Iris pigment epithelial cell (primary cell): ENCODE measurements at regions not wholly inside any gene's neighbourhood (a gene's known extent, or its start where the extent isn't known, plus 50 kb on each side); places are given as distances from the start of the nearest gene placed in this dataset.
"Not testable (repeated sequence)": the region's sequence is repeated elsewhere in the genome, so short reads cannot be mapped to it uniquely, and the experiment has no call there.

Experiments used
- DNase-seq: peaks from one replicate; pipeline ENCODE4 v3.0.0-alpha.2; 2011; ENCODE audit warnings: low read depth

DNA sequence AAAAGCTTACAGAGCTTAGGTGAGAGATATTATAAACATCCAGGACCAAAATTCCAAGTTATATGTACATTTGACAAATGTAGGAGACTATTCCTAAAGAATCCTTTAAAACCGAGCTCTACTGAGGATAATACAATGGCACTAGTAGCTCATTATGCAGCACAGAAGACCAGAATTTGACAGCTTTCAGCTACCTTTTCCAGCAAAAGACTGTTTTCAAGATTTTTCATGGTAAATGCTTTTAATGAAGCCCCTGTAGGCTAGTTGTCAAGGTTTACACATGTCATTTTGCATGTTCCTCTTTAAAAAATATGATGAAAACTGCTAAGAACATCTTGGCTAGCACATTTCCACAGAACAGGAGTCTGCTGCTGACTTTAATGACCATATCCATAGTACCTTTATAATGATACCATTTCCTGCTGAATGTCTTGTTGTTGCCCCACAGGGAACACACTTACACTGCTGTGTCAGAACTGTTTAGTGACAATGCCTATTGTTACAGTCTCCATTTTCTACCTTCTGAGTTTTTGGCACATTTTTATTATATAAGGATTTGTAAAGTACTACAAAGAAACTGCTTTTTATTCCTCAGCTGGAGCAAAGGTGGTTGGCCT, 1382.3 kb downstream of the RAPGEF2 start:
- DNase-seq, result no peak

DNA sequence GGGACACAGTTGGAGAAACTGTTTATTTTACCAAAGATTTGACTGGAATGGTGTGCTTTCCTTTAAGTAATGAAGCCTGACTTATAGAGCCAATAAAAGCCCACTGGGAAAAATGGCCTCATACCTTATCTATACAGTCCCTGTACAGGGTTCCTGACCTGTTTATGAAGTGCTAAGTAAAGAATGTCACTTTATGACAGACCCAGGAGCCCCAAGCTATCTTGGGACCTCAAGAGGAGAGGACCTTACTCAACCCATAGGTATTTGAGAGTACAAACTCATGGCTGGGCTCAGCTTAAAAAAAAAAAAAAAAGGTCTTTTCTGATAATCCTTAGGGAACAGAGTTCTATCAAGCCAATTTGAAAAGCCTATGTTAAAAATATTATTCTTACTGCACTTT, 1389.3 kb downstream of the RAPGEF2 start:
- no peak for DNase-seq

DNA sequence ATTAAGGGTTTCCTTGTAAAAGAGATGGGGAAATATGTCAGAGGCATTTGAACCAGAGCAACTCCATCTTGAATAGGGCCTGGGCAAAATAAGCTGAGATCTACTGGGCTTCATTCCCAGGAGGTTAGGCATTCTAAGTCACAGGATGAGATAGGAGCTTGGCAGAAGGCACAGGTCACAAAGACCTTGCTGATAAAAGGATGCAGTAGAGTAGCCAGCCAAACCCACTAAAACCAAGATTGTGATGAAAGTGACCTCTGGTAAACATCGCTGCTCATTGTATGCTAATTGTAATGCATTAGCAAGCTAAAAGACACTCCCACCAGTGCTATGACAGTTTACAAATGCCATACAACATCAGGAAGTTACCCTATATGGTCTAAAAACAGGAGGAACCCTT, 1390.3 kb downstream of the RAPGEF2 start:
- no peak for DNase-seq

DNA sequence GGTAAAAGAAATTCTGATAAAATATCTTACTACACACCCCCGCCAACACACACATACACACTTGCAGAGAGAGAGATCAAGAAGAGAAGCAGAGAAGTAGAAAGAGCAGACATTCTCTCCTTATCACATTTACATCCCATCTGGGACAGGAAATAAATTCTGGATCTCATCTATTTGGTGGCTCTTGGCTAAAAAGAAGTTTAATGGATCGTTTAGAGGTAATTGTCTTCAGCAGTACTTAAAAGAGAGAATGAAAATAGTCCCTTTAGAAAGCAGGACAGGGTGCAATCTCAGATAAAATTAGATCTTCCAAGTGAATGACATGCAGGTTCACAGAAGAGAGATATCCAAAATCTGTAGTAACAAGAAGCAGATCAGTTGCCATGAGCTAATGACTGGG, 1392.5 kb downstream of the RAPGEF2 start:
- no peak for DNase-seq

DNA sequence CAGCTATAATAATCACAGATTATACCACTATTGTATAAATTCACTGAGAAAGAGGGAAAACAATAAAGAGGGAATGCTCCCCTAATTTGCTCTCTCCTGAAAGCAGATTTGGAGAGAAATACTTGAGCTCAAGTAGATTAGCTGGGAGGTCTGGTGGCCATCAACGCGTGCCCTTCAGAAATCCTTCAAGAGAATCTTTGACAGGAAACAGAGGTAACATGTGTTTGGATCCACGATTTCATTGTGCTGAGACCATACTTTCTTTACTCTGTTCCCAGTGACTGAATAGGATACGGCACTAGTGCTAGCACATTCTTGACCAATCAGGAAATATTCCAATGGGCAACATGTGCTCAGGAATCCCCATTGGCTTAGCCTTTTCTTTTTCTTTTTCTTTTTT, 1395.3 kb downstream of the RAPGEF2 start:
- DNase-seq, result no peak

DNA sequence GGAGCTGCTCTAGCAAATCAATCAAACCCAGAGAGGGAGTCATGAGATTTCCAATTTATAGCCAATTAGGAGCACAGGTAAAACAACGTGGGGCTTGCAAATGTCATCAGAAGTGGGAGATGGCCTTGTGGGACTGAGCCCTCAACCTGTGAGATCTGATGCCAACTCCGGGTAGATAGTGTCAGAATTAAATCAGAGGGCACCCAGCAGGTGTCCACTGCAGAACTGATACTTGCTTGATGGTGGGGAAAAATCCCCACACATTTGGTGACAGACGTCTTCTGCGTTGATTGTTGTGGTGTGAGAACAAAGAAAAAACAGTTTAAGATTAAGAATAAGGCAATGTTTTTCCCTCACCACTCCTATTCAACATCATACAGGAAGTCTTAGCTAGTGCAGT, 1402.8 kb downstream of the RAPGEF2 start:
- no peak for DNase-seq

DNA sequence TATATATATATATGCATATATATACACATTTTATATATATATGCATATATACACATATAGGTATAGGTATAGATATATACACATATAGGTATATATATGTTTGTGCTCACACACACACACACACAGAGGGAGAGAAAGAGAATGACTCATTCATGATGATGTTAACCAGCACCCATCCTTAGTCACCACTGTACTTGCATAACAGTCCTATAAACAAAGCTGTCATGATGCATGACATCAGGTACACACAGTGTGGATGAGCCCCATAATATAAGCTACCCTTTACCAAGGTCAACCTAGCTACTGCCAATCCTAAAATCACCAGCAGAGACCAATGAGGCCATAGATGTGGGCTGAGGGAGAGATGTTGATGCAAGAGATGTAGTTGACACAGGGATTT, 1408.0 kb downstream of the RAPGEF2 start:
- peak; percentile 24 for DNase-seq

DNA sequence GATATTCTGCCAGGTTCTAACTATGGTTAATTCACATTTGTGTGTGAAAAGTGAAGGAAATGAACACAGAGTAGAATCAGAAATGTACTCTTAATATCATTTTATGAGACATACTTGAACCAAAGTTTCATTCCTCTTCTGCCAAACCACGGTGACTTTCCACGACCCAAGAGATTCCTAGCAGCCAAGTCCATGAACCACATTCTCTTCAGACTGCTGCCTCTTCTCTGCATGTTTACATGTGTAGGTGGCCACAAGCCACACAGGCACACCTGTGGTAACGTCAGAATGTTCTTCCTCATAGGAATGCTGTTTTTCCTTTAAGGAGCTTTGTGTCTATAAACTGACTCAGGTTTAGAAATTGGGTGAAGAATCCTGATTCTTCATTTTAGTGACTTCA, 1411.2 kb downstream of the RAPGEF2 start:
- peak; percentile 21 for DNase-seq

DNA sequence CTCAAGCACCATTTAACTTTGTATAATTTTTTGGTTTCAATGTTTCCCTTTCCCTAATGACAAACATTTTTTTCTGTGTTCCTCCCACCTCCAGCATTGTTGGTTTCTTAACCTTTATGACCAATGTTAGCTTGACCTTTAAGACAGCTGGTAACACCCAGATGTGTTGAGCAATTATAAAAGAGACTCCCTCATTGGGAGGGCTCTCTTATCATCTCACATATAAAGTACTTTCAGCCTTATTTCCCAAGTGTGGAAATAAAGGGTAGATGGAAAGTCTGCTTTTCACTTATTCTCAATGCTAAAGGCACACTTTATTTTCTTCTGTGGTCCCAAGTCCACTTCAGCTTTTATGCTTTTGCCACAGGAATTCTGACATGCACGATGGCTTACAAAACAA, 1420.4 kb downstream of the RAPGEF2 start:
- no peak for DNase-seq

DNA sequence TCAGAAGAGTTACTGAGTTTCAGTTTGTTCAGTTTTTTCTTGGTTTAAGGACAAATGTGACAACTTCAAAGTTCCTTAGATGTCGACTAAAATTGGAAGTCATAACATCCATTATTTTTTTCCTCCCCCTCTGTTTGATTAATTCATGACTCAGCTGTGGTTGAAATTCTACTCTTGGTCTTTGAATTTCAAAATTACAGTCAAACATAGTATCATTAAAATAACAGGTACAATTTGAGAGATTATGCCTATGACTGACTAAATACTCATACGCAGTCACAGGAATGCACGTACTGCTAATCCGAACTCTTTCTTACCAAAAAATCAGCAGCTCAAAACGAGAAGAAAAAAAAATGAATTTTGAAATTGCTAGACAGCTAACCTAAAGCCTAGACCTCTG, 1434.8 kb downstream of the RAPGEF2 start:
- DNase-seq, result no peak

DNA sequence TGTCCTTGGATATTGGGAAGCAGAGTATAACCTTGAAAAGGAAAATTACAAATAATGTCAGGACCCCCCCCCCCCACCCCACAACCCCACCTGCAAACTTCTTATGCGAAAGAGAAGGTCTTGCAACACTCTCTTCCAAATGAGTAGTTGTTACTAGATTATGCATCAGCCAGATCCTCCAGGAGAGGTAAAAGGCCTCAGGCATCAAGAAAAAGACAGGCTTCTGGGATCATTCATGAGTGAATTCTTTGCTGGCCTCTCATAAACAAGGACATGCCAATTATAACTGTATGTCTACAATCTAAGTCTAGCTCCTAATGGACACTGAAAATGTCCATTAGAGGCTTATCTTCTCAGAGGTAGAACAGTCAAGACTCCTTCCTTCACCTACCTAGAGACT, 1443.3 kb downstream of the RAPGEF2 start:
- DNase-seq, result no peak

DNA sequence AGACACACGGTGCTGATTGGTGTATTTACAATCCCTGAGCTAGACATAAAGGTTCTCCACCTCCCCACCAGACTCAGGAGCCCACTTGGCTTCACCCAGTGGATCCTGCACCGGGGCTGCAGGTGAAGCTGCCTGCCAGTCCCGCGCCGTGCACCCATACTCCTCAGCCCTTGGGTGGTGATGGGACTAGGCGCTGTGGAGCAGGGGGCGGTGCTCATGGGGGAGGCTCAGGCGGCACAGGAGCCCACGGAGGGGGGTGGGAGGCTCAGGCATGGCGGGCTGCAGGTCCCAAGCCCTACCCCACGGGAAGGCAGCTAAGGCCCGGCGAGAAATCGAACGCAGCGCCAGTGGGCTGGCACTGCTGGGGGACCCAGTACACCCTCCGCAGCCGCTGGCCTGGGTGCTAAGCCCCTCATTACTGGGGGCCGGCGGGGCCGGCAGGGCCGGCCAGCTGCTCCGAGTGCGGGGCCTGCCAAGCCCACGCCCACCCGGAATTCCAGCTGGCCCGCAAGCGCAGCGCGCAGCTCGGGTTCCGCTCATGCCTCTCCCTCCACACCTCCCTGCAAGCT, 1447.2 kb downstream of the RAPGEF2 start:
- not testable (repeated sequence) for DNase-seq

DNA sequence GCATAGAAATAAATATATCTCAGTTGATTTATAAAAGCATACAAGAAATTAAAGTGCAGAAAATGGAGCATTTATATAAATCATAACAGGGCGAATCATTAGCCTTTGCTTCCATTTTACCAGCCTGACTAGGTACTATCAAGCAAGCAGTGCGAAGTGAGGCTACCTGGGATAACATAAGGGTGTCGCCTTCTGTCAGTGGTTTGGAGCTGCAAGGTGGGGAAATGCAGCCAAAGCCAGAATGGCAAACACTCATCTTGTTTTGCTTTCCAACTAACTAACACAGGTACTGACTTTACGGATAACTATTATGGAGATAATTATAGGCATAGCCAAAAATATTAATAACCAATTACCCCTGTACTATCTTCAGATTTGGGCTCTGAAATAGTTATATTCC, 1459.8 kb downstream of the RAPGEF2 start:
- DNase-seq, result no peak

DNA sequence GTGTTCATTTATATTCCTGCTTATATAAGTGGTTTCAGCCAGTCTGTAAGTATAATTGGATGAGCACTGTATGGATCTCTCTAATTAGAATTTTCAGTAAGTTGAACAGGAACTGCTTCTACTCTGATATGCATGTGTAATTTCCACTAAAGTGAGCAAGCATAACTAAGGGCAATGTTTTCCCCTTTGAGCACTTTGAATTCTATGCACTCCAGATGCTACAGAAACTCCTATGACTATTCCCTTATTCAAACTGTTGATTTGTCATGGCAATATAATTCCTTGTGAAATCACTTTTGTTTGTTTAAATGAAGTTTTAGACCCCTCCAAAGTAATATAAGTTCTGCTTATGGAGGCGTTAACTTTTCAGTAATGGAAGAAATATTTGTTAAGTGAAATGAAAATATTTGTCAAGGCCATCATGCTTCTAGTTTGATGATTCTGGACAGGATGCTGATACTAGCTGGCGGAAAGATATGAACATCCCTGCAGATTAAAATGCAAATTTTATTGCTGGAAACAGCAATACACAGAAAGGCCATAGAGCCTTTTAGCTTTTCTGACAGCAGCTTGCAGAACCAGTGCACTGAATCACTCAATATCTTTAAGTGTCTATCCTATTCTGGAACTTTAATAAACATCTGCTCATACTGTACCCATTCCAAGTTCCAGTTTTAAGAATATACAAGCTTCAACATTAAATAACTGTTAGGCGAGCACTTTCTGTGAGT, 1460.8 kb downstream of the RAPGEF2 start:
- DNase-seq, result no peak

DNA sequence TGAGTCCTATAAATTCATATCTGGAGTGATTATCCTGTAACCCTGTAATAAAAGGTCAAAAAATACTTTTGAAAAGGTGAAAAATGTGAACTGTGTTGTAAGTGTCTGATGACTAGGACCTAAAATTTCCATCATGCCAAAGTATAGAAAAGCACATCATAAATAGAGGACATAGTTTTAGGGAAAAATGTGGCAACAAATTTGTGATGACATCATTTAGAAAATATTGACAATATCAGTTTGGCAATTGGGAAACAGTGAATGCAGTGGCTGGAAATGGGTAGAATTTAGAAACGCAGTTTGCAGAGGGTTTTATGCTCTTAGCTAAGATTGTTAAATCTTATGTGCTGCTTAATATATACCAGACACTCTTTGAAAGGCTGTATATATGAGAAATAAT, 1464.8 kb downstream of the RAPGEF2 start:
- no peak for DNase-seq

DNA sequence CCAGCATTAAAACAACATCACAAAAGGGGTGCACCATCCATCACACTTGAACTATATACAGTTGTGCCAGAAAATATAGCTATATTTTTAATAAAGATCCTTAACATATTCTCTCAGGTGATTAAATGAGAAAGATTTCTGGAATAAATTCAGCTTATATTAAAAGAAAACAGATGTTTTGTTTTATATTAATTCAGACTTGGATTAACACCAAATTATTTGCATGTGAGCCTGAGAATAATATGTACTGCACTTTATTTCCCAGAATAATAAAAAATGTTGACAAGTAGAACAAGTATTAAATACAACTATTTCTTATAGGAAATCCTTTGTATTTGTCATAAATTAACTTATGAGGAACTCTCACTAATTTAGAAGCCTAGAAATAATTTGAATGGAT, 1467.4 kb downstream of the RAPGEF2 start:
- no peak for DNase-seq

DNA sequence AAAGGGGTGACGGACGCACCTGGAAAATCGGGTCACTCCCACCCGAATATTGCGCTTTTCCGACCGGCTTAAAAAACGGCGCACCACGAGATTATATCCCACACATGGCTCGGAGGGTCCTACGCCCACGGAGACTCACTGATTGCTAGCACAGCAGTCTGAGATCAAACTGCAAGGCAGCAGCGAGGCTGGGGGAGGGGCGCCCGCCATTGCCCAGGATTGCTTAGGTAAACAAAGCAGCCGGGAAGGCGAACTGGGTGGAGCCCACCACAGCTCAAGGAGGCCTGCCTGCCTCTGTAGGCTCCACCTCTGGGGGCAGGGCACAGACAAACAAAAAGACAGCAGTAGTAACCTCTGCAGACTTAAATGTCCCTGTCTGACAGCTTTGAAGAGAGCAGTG, 1471.4 kb downstream of the RAPGEF2 start:
- not testable (repeated sequence) for DNase-seq

DNA sequence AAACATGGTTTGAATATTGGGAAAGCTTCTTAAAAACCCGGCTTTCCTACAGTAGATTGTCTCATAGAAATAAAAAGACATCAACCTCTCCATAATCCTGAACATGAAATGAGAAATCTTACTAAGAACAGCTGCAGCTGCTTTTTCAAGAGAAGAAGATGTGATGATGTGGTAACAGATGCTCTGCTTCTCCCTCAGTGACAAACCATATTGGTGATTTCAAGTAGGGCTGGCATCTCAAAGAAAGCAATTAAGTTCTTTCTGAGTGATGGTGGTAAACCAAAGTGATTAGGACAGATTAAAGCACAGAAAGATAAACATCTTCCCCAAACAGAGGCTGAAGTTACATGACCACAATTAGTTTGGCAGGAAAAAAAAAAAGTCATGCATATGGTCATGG, 1477.7 kb downstream of the RAPGEF2 start:
- no peak for DNase-seq

DNA sequence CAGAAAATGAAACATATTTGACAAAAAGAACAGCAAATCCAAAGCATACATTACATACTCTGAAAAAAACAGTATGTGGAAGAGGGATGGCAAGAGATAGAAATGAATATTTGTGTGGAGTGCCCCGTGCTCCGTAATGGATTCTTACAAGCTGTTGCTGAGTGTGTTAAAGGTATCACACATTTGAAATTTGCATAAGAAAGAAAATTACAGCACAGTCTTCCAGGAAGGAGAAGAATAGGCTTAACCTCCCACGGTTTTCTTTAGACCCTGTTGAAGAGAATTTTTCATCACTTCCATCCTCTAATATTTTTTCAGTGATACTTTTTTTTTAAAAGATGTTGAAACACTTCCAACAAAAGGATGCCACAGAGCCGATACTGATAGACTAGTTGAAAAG, 1489.4 kb downstream of the RAPGEF2 start:
- DNase-seq, result no peak

DNA sequence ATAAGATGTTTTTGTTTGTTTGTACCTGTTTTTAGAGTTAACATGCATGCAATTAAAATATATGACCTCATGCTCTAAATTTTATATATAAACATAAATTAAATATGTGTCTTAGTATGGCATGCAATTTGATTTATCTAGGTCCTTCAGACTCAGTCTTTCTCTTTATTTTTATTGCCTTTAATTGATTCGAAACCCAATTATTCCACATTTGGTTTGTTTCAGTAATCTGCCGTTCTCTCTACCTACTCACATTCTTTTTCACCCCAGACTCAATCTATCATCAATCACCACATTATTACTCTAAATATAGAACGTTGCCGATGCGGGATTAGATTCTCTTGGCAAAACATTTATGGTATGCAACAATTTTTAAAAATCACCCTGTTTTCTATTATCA, 1492.8 kb downstream of the RAPGEF2 start:
- DNase-seq, result no peak

DNA sequence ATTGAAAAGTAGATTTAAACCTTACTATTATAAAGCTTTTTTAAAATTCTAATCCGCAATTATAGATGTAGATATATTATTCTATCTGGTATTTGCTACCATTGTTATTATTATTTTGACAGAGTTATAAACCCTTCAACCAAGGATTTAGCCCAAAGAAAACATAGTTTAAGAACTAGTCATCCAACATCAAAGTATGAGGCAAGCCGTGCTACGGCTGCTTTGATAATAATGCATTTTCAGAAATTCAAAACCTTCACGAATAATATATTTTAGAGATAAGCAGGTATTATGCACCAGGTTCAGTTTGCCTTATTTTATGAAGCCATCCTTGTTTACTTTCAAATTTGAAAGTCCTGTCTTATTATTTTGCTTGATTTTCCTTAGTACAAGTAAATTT, 1501.7 kb downstream of the RAPGEF2 start:
- no peak for DNase-seq

DNA sequence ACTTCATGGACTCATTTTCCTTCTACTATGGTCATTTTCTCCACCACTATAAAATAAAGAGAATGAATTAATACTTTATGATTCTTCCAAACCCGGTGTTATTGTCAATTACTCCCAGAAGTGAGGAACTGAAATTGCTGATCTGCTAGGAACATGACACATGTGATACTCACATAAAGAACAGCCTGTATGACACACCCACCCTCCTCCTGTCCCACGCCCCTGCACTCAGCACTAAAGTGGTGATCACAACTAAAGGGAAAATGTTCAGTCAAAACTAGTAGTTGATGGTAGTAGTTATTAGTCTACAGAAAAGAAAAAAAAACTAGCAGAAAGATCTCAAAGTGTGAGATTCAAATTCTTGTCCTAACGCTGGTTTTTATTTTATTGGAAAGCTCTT, 1508.3 kb downstream of the RAPGEF2 start:
- DNase-seq, result no peak

DNA sequence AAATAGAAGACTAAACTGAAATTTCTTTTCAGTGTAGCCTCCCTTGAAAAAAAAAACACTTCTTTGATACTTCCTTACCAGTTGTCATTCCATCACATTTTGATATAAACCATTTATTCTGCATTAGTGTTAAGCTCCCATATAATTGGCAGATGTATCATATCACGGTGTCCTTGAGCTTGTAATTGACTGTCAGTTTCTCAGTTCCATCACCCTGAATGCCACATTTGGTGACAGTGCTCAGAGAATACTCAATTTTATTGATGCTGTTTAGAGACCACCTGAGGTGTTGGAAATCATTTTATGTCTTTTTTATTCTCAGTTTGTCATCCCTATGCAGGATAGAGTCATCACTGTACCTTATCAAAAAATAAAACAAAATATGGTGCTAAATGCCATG, 1528.2 kb downstream of the RAPGEF2 start:
- DNase-seq, result no peak

DNA sequence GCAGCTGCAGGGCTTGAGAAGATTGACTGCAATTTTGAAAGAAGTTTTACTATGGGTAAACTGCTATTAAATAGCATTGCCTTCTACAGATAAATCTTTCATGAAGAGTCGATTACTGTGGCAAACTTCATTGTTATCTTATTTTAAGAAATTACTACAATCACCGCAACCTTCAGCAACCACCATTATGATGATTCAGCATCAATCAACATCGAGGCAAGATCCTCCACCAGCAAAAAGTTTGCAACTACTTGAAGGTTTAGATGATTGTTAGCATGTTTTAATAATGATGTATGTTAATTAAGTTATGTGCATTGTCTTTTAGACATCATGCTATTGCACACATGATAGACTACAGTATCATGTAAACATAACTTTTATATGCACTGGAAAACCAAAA, 1511.0 kb downstream of the FSTL5 start:
- DNase-seq, result no peak
